IMR-90 (cell line): ENCODE measurements at regions not wholly inside any gene's neighbourhood (a gene's known extent, or its start where the extent isn't known, plus 50 kb on each side); places are given as distances from the start of the nearest gene placed in this dataset.
A peak's percentile ranks its signal among the peaks of the same experiment; 100 is the strongest.

ENCODE experiments used
- ATAC-seq: fragments of 200-7000 bp; cut with Tn5 transposase; 2 replicates; pipeline ENCODE4 v1.9.1; 2020; ENCODE audit warnings: low read depth, mild to moderate bottlenecking, moderate library complexity
- BruUV-seq: library from RNA; stranded (reverse); fragments of 400-500 nt; replicated peaks from 2 replicates; lab custom pipeline; 2021; lab: Mats Ljungman, UMichigan
- CTCF ChIA-PET: fragments of 300-600 bp; formaldehyde crosslinking; extraction: SDS; loops from one replicate; lab custom pipeline; 2021; ENCODE audit warnings: antibody characterized with exemption; lab: Yijun Ruan, JAX
- POLR2A ChIA-PET: fragments of 300-600 bp; sonication (Branson Sonifier 250); formaldehyde crosslinking; loops from one replicate; lab custom pipeline; 2022; ENCODE audit warnings: antibody characterized with exemption; ENCODE audit not compliant: unreplicated experiment; lab: Charles Lee
- DNase-seq: peaks from one replicate; pipeline ENCODE4 v3.0.0; 2013
- H2AFZ ChIP-seq: replicated peaks from 2 replicates; pipeline ENCODE3; 2013; ENCODE audit warnings: low read length, mild to moderate bottlenecking; ENCODE audit not compliant: poor library complexity
- H2AK5ac ChIP-seq: 2 replicates; pipeline ENCODE4 v1.6.1; 2013; ENCODE audit warnings: low read depth, low read length, inconsistent platforms
- H2AK9ac ChIP-seq: replicated peaks from 2 replicates; pipeline ENCODE3; 2013; ENCODE audit warnings: mild to moderate bottlenecking, low read depth, low read length, moderate library complexity; ENCODE audit not compliant: poor library complexity
- H2BK120ac ChIP-seq: 2 replicates; pipeline ENCODE4 v1.6.1; 2013; ENCODE audit warnings: low read depth, low read length, inconsistent platforms
- H2BK15ac ChIP-seq: 3 replicates; pipeline ENCODE4 v1.6.1; 2013; ENCODE audit warnings: low read depth, low read length, inconsistent platforms
- H2BK20ac ChIP-seq: 2 replicates; pipeline ENCODE4 v1.6.1; 2013; ENCODE audit warnings: low read depth, mild to moderate bottlenecking, inconsistent platforms, low read length, moderate library complexity
- H2BK5ac ChIP-seq: 2 replicates; pipeline ENCODE4 v1.6.1; 2013; ENCODE audit warnings: mild to moderate bottlenecking, low read depth, low read length, inconsistent platforms; ENCODE audit not compliant: poor library complexity, severe bottlenecking
- H3K14ac ChIP-seq: replicated peaks from 2 replicates; pipeline ENCODE4 v1.6.1; 2013; ENCODE audit warnings: low read depth, low read length, inconsistent platforms
- H3K18ac ChIP-seq: 2 replicates; pipeline ENCODE4 v1.6.1; 2013; ENCODE audit warnings: low read depth, low read length, control low read depth
- H3K23ac ChIP-seq: 2 replicates; pipeline ENCODE4 v1.6.1; 2013; ENCODE audit warnings: low read depth, low read length, inconsistent platforms
- H3K27ac ChIP-seq: 2 replicates; pipeline ENCODE4 v1.5.1; 2013; ENCODE audit warnings: mild to moderate bottlenecking, control low read depth, low read length; ENCODE audit not compliant: insufficient read depth
- H3K27me3 ChIP-seq: 2 replicates; pipeline ENCODE4 v1.6.1; 2013; ENCODE audit warnings: low read length; ENCODE audit not compliant: control insufficient read depth, insufficient read depth
- H3K36me3 ChIP-seq: 2 replicates; pipeline ENCODE4 v1.6.1; 2013; ENCODE audit warnings: low read length, mixed read lengths; ENCODE audit not compliant: control insufficient read depth, insufficient read depth
- H3K4ac ChIP-seq: 2 replicates; pipeline ENCODE4 v1.6.1; 2013; ENCODE audit warnings: low read depth, low read length, inconsistent platforms
- H3K4me1 ChIP-seq: 2 replicates; pipeline ENCODE4 v1.6.1; 2013; ENCODE audit warnings: low read length, mixed read lengths; ENCODE audit not compliant: control insufficient read depth, insufficient read depth
- H3K4me2 ChIP-seq: 2 replicates; pipeline ENCODE4 v1.6.1; 2013; ENCODE audit warnings: low read depth, mild to moderate bottlenecking, control low read depth, low read length, moderate library complexity
- H3K4me3 ChIP-seq: 2 replicates; pipeline ENCODE4 v1.5.1; 2013; ENCODE audit warnings: low read depth, mild to moderate bottlenecking, control low read depth, low read length, moderate library complexity; ENCODE audit not compliant: insufficient read depth
- H3K56ac ChIP-seq: 2 replicates; pipeline ENCODE4 v1.6.1; 2013; ENCODE audit warnings: low read length, inconsistent platforms; ENCODE audit not compliant: insufficient read depth; ENCODE audit errors: extremely low read depth
- H3K79me1 ChIP-seq, 2 experiments: 2 replicates each; pipeline ENCODE4 v1.6.1; 2013; ENCODE audit warnings: low read length in 2 of 2, inconsistent platforms in 1 of 2, low read depth in 1 of 2
- H3K9ac ChIP-seq: 2 replicates; pipeline ENCODE4 v1.6.1; 2013; ENCODE audit warnings: low read depth, low read length, control low read depth
- H3K9me1 ChIP-seq: 2 replicates; pipeline ENCODE4 v1.6.1; 2013; ENCODE audit warnings: low read length, inconsistent platforms; ENCODE audit not compliant: insufficient read depth
- H3K9me3 ChIP-seq: 2 replicates; pipeline ENCODE4 v1.6.1; 2013; ENCODE audit warnings: low read length; ENCODE audit not compliant: control insufficient read depth, insufficient read depth
- H4K20me1 ChIP-seq: 2 replicates; pipeline ENCODE4 v1.6.1; 2013; ENCODE audit warnings: low read length, inconsistent platforms; ENCODE audit not compliant: insufficient read depth
- H4K5ac ChIP-seq: 2 replicates; pipeline ENCODE4 v1.6.1; 2013; ENCODE audit warnings: mild to moderate bottlenecking, low read depth, low read length, control low read depth
- H4K8ac ChIP-seq, 2 experiments: 2 replicates each; pipeline ENCODE4 v1.6.1; 2013; ENCODE audit warnings: low read depth in 2 of 2, low read length in 2 of 2, control low read depth in 1 of 2, inconsistent platforms in 1 of 2
- H4K91ac ChIP-seq: 2 replicates; pipeline ENCODE4 v1.6.1; 2013; ENCODE audit warnings: low read depth, low read length, inconsistent platforms; ENCODE audit not compliant: insufficient read depth
- FOS ChIP-seq: fragments of 150-350 bp; IDR thresholded peaks from 2 replicates; pipeline ENCODE4 v1.6.1; 2016; ENCODE audit warnings: low read depth, low read length
- MAFK ChIP-seq: IDR thresholded peaks from 2 replicates; pipeline ENCODE4 v1.6.1; 2012; ENCODE audit warnings: low read depth, low read length, improper control_type of control experiment
- MAZ ChIP-seq: IDR thresholded peaks from 2 replicates; pipeline ENCODE4 v1.6.1; 2012; ENCODE audit warnings: low read depth, mild to moderate bottlenecking, low read length, improper control_type of control experiment, moderate library complexity, borderline replicate concordance
- RAD21 ChIP-seq: IDR thresholded peaks from 2 replicates; pipeline ENCODE4 v1.6.1; 2012; ENCODE audit warnings: low read length, improper control_type of control experiment
- WGBS, 2 experiments: methylation state at CpG; one replicate each; pipeline versions ENCODE4 v1.1.5 to v1.1.7; 2013; ENCODE audit warnings: missing lambda C conversion rate in 2 of 2; ENCODE audit not compliant: insufficient read length in 1 of 2; ENCODE audit errors: extremely low coverage in 2 of 2; 5-methylcytosine and 5-hydroxymethylcytosine counted together
- dilution Hi-C: fragments of 300-500 bp; cut with HindIII; formaldehyde crosslinking; loops from one replicate; pipeline ENCODE4 v1.14.3; 2018; ENCODE audit warnings: low sequenced_read_pairs; ENCODE audit not compliant: unreplicated experiment
- in situ Hi-C: fragments of 300-500 bp; cut with MboI; formaldehyde crosslinking; loops from 3 replicates; pipeline ENCODE4 v1.14.3; 2019; ENCODE audit warnings: low sequenced_read_pairs, inconsistent platforms, mixed read lengths
- intact Hi-C: fragments of 100-400 bp; cut with micrococcal nuclease; formaldehyde crosslinking; loops from 2 replicates; pipeline ENCODE4 v1.10.0; 2022

DNA sequence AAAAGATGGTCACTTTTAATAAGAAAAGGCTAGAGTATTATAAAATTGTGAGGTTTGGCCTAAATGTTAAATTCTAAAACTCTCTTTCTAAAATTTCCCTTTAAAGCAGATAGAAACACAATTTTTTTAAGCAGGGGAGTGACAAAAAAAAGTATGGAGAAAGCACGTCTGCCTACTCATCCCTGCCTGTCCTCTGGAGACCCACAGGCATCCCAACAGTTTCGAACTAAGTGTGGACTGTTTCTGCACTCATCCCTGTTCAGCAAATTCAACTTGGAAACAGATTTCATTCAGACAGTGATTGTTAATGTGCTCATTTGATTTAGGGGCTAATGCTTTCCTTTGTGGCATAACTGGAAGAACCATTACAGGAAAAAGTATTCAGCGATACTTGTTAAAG is 192.6 kb upstream of the CXCL12 start:
- ChIA-PET POLR2A (no interaction called here), CTCF (no interaction called here)
- dilution Hi-C loops: no loop called here
- no peak overlapping the region for H3K9ac ChIP-seq
- no peak overlapping the region for H2AFZ ChIP-seq
- no peaks in the 10 kb centered on the region for H3K36me3 ChIP-seq
- H3K4me1 ChIP-seq: peaks cover 4% of the 10 kb centered on the region
- H4K8ac ChIP-seq: peak overlapping the region in 1 of 2 experiments; percentile 39; a peak in 1 of 4 replicates
- no peak overlapping the region for H2BK15ac ChIP-seq
- no peak overlapping the region for H3K14ac ChIP-seq
- H3K4ac ChIP-seq: no peak overlapping the region
- H4K5ac ChIP-seq: no peak overlapping the region
- no peak overlapping the region for H2AK9ac ChIP-seq
- no peaks in the 10 kb centered on the region for H4K20me1 ChIP-seq
- H3K18ac ChIP-seq: no peak overlapping the region
- H3K79me1 ChIP-seq: no peaks in the 10 kb centered on the region
- no peak overlapping the region for H3K4me3 ChIP-seq
- no peak overlapping the region for H3K56ac ChIP-seq
- BruUV-seq: no TSS peak
- peak overlapping the region; percentile 19; the same call in 1 of the 2 replicates for H2BK120ac ChIP-seq
- in situ Hi-C loops: no loop called here
- TF ChIP-seq MAZ (no peak), RAD21 (no peak), MAFK (no peak), FOS (no peak)
- H3K27ac ChIP-seq: no peak overlapping the region
- H3K9me1 ChIP-seq: 0 out of 2 replicates have a peak, but pooled peaks cover 2% of the 10 kb centered on the region
- WGBS, 2 experiments: no CpG with 5 or more reads among the region's 3 CpGs
- H3K9me3 ChIP-seq: no peaks in the 10 kb centered on the region
- H3K23ac ChIP-seq: no peak overlapping the region
- no peaks in the 10 kb centered on the region for H3K27me3 ChIP-seq
- ATAC-seq: no peak
- no peak for DNase-seq
- intact Hi-C loops: no loop called here
- H3K4me2 ChIP-seq: no peak overlapping the region
- no peak overlapping the region for H2BK20ac ChIP-seq
- H2BK5ac ChIP-seq: no peak overlapping the region
- no peak overlapping the region for H2AK5ac ChIP-seq
- no peak overlapping the region for H4K91ac ChIP-seq
